ENCODE measurements at regions not wholly inside any gene's neighbourhood (a gene's known extent, or its start where the extent isn't known, plus 50 kb on each side); places are given as distances from the start of the nearest gene placed in this dataset.

GRCh38 chr4:94395562-94395961, 52.9 kb upstream of the HPGDS start:
- no peak overlapping the region for H3K27ac ChIP-seq (ENCODE audit: low read depth, low read length)
- H3K36me3 ChIP-seq (ENCODE audit: insufficient read depth, low read length) = no peaks in the 10 kb centered on the region
- H3K79me2 ChIP-seq (ENCODE audit: insufficient read depth, low read length) = no peaks in the 10 kb centered on the region
- no peaks in the 10 kb centered on the region for H3K9me3 ChIP-seq (ENCODE audit: insufficient read depth, low read depth, low read length)
- H2AFZ ChIP-seq (ENCODE audit: low read depth, low read length) = no peak overlapping the region
- no peak overlapping the region for H3K4me3 Mint-ChIP-seq (ENCODE audit: unreplicated experiment)
- peaks cover 1% of the 10 kb centered on the region for H3K36me3 Mint-ChIP-seq (ENCODE audit: low read depth, unreplicated experiment)
- TF ChIP-seq EZH2 (IDR thresholded peaks at IDR 0.05; ENCODE audit: insufficient read depth, low read length) (no peak), CTCF (IDR thresholded peaks at IDR 0.05; ENCODE audit: insufficient read depth, low read depth, low read length) (no peak)
- peaks cover 2% of the 10 kb centered on the region for H3K27me3 Mint-ChIP-seq (ENCODE audit: low read depth, unreplicated experiment)
- peak; percentile 13 for DNase-seq (ENCODE audit: low read depth)
- no peaks in the 10 kb centered on the region for H3K4me1 ChIP-seq (ENCODE audit: insufficient read depth, low read length)
- no peak overlapping the region for H3K27ac Mint-ChIP-seq (ENCODE audit: unreplicated experiment)
- H3K4me1 Mint-ChIP-seq (ENCODE audit: low read depth, unreplicated experiment) = no peaks in the 10 kb centered on the region
- H3K27me3 ChIP-seq (ENCODE audit: insufficient read depth, low read length) = peaks cover 3% of the 10 kb centered on the region
- no peaks in the 10 kb centered on the region for H4K20me1 ChIP-seq (ENCODE audit: insufficient read depth, low read length)
- H3K9ac ChIP-seq (ENCODE audit: low read length) = no peak overlapping the region
- no peak overlapping the region for H3K4me3 ChIP-seq (ENCODE audit: insufficient read depth, low read depth, low read length)
- H3K4me2 ChIP-seq (ENCODE audit: low read length) = no peak overlapping the region
- no peaks in the 10 kb centered on the region for H3K9me3 Mint-ChIP-seq (ENCODE audit: unreplicated experiment)
- FAIRE-seq = peak; percentile 63

GRCh38 chr4:94396984-94397383, 54.3 kb upstream of the HPGDS start:
- Histone ChIP-seq H3K27ac (ENCODE audit: low read depth, low read length) (no peak overlapping the region), H3K9ac (ENCODE audit: low read length) (no peak overlapping the region), H3K27me3 (ENCODE audit: insufficient read depth, low read length) (peaks cover under 1% of the 10 kb centered on the region), H3K4me1 (ENCODE audit: insufficient read depth, low read length) (no peaks in the 10 kb centered on the region), H3K79me2 (ENCODE audit: insufficient read depth, low read length) (no peaks in the 10 kb centered on the region), H3K36me3 (ENCODE audit: insufficient read depth, low read length) (no peaks in the 10 kb centered on the region), H3K9me3 (ENCODE audit: insufficient read depth, low read depth, low read length) (no peaks in the 10 kb centered on the region), H4K20me1 (ENCODE audit: insufficient read depth, low read length) (no peaks in the 10 kb centered on the region), H2AFZ (ENCODE audit: low read depth, low read length) (no peak overlapping the region), H3K4me3 (ENCODE audit: insufficient read depth, low read depth, low read length) (no peak overlapping the region), H3K4me2 (ENCODE audit: low read length) (no peak overlapping the region)
- no peak for TF ChIP-seq EZH2 (IDR thresholded peaks at IDR 0.05; ENCODE audit: insufficient read depth, low read length)
- no peak for TF ChIP-seq CTCF (IDR thresholded peaks at IDR 0.05; ENCODE audit: insufficient read depth, low read depth, low read length)
- Mint-ChIP-seq H3K27ac (ENCODE audit: unreplicated experiment) (no peak overlapping the region), H3K4me3 (ENCODE audit: unreplicated experiment) (no peak overlapping the region), H3K27me3 (ENCODE audit: low read depth, unreplicated experiment) (peaks cover 2% of the 10 kb centered on the region), H3K36me3 (ENCODE audit: low read depth, unreplicated experiment) (peaks cover 1% of the 10 kb centered on the region), H3K9me3 (ENCODE audit: unreplicated experiment) (no peaks in the 10 kb centered on the region), H3K4me1 (ENCODE audit: low read depth, unreplicated experiment) (peaks cover 3% of the 10 kb centered on the region)
- no peak for DNase-seq (ENCODE audit: low read depth)
- FAIRE-seq = no peak

GRCh38 chr4:94397635-94398034, 54.1 kb upstream of the PDLIM5 start:
- DNase-seq (ENCODE audit: low read depth) = no peak
- no peak overlapping the region for H3K4me3 ChIP-seq (ENCODE audit: insufficient read depth, low read depth, low read length)
- H3K4me1 Mint-ChIP-seq (ENCODE audit: low read depth, unreplicated experiment) = peaks cover 3% of the 10 kb centered on the region
- H2AFZ ChIP-seq (ENCODE audit: low read depth, low read length) = no peak overlapping the region
- H3K4me3 Mint-ChIP-seq (ENCODE audit: unreplicated experiment) = no peak overlapping the region
- H4K20me1 ChIP-seq (ENCODE audit: insufficient read depth, low read length) = no peaks in the 10 kb centered on the region
- no peaks in the 10 kb centered on the region for H3K9me3 ChIP-seq (ENCODE audit: insufficient read depth, low read depth, low read length)
- peaks cover 2% of the 10 kb centered on the region for H3K27me3 Mint-ChIP-seq (ENCODE audit: low read depth, unreplicated experiment)
- H3K9me3 Mint-ChIP-seq (ENCODE audit: unreplicated experiment) = no peaks in the 10 kb centered on the region
- no peak overlapping the region for H3K27ac Mint-ChIP-seq (ENCODE audit: unreplicated experiment)
- no peaks in the 10 kb centered on the region for H3K36me3 ChIP-seq (ENCODE audit: insufficient read depth, low read length)
- no peak overlapping the region for H3K4me2 ChIP-seq (ENCODE audit: low read length)
- no peak for FAIRE-seq
- no peak overlapping the region for H3K27ac ChIP-seq (ENCODE audit: low read depth, low read length)
- H3K27me3 ChIP-seq (ENCODE audit: insufficient read depth, low read length) = no peaks in the 10 kb centered on the region
- H3K36me3 Mint-ChIP-seq (ENCODE audit: low read depth, unreplicated experiment) = peaks cover 1% of the 10 kb centered on the region
- TF ChIP-seq EZH2 (IDR thresholded peaks at IDR 0.05; ENCODE audit: insufficient read depth, low read length) (no peak), CTCF (IDR thresholded peaks at IDR 0.05; ENCODE audit: insufficient read depth, low read depth, low read length) (no peak)
- H3K9ac ChIP-seq (ENCODE audit: low read length) = no peak overlapping the region
- no peaks in the 10 kb centered on the region for H3K79me2 ChIP-seq (ENCODE audit: insufficient read depth, low read length)
- no peaks in the 10 kb centered on the region for H3K4me1 ChIP-seq (ENCODE audit: insufficient read depth, low read length)
